ENCODE measurements at regions not wholly inside any gene's neighbourhood (a gene's known extent, or its start where the extent isn't known, plus 50 kb on each side); places are given as distances from the start of the nearest gene placed in this dataset.

- H3K36me3 ChIP-seq (ENCODE audit: control insufficient read depth in 4 of 4, insufficient read depth in 3 of 4, low read depth in 1 of 4, low read length in 3 of 4), result no peaks in the 10 kb centered on the region
- H3K4me3 ChIP-seq (ENCODE audit: low read depth in 1 of 3, low read length in 3 of 3), result no peak overlapping the region
- H3K9me3 ChIP-seq (ENCODE audit: control insufficient read depth in 4 of 4, low read length in 3 of 4), result no peaks in the 10 kb centered on the region
- H3K4me1 ChIP-seq (ENCODE audit: control insufficient read depth in 4 of 4, insufficient read depth in 4 of 4, low read length in 3 of 4), result no peaks in the 10 kb centered on the region
- TF ChIP-seq YY1 (IDR thresholded peaks at IDR 0.05) (no peak), TAF1 (conservative IDR thresholded peaks at IDR 0.05) (no peak), EGR1 (IDR thresholded peaks at IDR 0.05; ENCODE audit: low read depth in 2 of 2) (no peak), JUND (IDR thresholded peaks at IDR 0.05) (no peak), FOXA1 (IDR thresholded peaks at IDR 0.05) (no peak), RAD21 (IDR thresholded peaks at IDR 0.05) (no peak), RXRA (IDR thresholded peaks at IDR 0.05) (no peak), CTCF (IDR thresholded peaks at IDR 0.05; ENCODE audit: low read depth, low read length, missing input control) (no peak), GABPA (IDR thresholded peaks at IDR 0.05 in 1 of 2, conservative IDR thresholded peaks at IDR 0.05 in 1 of 2) (no peak), HNF4G (IDR thresholded peaks at IDR 0.05) (no peak), NR2F2 (IDR thresholded peaks at IDR 0.05) (no peak), FOXA2 (IDR thresholded peaks at IDR 0.05) (no peak), SP1 (IDR thresholded peaks at IDR 0.05) (no peak), HNF4A (conservative IDR thresholded peaks at IDR 0.05) (no peak)
- TF ChIP-seq, protein P1, sequence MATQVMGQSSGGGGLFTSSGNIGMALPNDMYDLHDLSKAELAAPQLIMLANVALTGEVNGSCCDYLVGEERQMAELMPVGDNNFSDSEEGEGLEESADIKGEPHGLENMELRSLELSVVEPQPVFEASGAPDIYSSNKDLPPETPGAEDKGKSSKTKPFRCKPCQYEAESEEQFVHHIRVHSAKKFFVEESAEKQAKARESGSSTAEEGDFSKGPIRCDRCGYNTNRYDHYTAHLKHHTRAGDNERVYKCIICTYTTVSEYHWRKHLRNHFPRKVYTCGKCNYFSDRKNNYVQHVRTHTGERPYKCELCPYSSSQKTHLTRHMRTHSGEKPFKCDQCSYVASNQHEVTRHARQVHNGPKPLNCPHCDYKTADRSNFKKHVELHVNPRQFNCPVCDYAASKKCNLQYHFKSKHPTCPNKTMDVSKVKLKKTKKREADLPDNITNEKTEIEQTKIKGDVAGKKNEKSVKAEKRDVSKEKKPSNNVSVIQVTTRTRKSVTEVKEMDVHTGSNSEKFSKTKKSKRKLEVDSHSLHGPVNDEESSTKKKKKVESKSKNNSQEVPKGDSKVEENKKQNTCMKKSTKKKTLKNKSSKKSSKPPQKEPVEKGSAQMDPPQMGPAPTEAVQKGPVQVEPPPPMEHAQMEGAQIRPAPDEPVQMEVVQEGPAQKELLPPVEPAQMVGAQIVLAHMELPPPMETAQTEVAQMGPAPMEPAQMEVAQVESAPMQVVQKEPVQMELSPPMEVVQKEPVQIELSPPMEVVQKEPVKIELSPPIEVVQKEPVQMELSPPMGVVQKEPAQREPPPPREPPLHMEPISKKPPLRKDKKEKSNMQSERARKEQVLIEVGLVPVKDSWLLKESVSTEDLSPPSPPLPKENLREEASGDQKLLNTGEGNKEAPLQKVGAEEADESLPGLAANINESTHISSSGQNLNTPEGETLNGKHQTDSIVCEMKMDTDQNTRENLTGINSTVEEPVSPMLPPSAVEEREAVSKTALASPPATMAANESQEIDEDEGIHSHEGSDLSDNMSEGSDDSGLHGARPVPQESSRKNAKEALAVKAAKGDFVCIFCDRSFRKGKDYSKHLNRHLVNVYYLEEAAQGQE (IDR thresholded peaks at IDR 0.05), result no peak
- TF ChIP-seq, protein P2, sequence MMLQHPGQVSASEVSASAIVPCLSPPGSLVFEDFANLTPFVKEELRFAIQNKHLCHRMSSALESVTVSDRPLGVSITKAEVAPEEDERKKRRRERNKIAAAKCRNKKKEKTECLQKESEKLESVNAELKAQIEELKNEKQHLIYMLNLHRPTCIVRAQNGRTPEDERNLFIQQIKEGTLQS (IDR thresholded peaks at IDR 0.05), result no peak
- TF ChIP-seq, protein P3, sequence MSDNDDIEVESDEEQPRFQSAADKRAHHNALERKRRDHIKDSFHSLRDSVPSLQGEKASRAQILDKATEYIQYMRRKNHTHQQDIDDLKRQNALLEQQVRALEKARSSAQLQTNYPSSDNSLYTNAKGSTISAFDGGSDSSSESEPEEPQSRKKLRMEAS (IDR thresholded peaks at IDR 0.05), result no peak
- TF ChIP-seq, protein P4, sequence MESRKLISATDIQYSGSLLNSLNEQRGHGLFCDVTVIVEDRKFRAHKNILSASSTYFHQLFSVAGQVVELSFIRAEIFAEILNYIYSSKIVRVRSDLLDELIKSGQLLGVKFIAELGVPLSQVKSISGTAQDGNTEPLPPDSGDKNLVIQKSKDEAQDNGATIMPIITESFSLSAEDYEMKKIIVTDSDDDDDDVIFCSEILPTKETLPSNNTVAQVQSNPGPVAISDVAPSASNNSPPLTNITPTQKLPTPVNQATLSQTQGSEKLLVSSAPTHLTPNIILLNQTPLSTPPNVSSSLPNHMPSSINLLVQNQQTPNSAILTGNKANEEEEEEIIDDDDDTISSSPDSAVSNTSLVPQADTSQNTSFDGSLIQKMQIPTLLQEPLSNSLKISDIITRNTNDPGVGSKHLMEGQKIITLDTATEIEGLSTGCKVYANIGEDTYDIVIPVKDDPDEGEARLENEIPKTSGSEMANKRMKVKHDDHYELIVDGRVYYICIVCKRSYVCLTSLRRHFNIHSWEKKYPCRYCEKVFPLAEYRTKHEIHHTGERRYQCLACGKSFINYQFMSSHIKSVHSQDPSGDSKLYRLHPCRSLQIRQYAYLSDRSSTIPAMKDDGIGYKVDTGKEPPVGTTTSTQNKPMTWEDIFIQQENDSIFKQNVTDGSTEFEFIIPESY (IDR thresholded peaks at IDR 0.05), result no peak
- no peaks in the 10 kb centered on the region for H3K27me3 ChIP-seq (ENCODE audit: control insufficient read depth in 4 of 4, insufficient read depth in 4 of 4, low read length in 3 of 4)
- no peak overlapping the region for H3K9ac ChIP-seq (ENCODE audit: low read depth in 1 of 2, low read length in 2 of 2)
- H3K27ac ChIP-seq (ENCODE audit: low read depth in 1 of 2, low read length in 2 of 2), result no peak overlapping the region
- DNase-seq (ENCODE audit: low spot score), result no peak
- WGBS, result 65% methylated on average over 2 of the region's 2 CpGs
Observed at GRCh38 chr3:106349191-106349881, 480.5 kb upstream of the CBLB start.

Data from liver (tissue), 8 donors.